HG02970 (cell line): ENCODE measurements at regions not wholly inside any gene's neighbourhood (a gene's known extent, or its start where the extent isn't known, plus 50 kb on each side); places are given as distances from the start of the nearest gene placed in this dataset.
"Not testable (repeated sequence)": the region's sequence is repeated elsewhere in the genome, so short reads cannot be mapped to it uniquely, and the experiment has no call there.

Source experiments
- ATAC-seq: cut with Tn5 transposase; IDR thresholded peaks from one replicate; pipeline ENCODE4 v1.9.1; 2021; ENCODE audit warnings: mild to moderate bottlenecking, moderate library complexity, moderate number of reproducible peaks; ENCODE audit not compliant: unreplicated experiment, low FRiP score

DNA sequence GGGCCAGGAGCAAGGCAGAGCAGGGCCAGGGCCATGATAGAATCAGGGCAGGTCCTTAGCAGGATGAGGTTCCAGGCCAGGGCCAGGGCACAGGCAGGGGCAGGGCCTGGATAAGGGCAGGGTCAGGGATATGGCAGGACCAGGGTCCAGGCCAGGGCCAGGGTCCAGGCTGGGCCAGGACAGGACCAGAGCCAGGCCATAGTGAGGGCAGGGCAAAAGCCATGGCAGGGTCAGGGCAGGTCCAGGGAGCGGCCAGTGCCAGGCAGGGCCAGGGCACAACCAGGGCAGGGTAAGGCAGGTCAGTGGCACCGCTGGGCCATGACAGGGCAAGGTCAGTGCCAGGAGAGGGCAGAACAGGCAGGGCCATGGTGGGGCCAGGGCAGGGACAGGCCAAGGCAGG is 152.2 kb downstream of the LIPI start:
- no peak for ATAC-seq

DNA sequence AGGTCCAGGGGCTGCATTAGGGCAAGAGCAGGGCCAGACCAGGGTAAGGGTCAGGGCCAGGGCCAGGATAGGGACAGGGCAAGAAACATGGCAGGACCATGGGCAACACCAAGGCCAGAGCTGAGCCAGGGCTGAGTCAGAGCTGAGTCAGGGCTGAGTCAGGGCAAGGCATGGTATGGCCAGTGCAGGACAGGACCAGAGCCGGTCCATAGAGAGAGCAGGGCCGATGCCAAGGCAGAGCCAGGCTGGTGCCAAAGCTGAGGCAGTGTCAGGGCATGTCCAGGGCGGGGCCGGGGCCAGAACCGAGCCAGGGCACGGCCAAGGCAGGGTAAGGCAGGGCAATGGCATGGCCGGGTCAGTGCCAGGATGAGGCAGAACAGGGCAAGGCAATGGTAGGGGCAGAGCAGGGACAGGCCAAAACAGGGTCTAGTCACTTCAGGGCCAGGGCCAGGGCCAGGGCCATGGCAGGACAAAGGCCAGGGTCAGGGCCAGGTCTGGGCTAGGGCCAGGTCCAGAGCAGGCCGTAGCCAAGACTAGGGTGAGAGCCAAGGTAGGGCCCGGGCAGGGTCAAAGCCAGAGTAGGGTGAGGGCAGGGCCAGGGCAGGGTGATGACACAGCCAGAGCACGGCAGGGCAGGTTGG is 152.8 kb downstream of the LIPI start:
- not testable (repeated sequence) for ATAC-seq

DNA sequence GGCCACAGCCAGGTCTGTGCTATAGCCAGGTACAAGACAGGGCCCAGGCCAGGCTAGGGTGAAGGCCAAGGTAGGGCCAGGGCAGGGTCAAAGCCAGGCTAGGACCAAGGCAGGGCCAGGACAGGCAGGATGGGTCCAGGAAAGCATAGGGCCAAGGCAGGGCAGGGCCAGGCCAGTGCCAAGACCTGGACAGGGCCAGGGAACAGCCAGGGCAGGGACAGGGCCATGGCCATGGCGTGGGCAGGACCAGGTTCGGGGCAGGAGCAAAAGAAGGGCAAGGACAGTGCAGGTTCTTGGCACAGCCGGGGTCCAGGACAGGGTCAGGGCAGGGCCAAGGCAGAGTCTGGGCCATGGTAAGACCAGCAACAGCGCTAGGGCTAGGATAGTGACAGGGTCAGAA is 153.4 kb downstream of the LIPI start:
- no peak for ATAC-seq

DNA sequence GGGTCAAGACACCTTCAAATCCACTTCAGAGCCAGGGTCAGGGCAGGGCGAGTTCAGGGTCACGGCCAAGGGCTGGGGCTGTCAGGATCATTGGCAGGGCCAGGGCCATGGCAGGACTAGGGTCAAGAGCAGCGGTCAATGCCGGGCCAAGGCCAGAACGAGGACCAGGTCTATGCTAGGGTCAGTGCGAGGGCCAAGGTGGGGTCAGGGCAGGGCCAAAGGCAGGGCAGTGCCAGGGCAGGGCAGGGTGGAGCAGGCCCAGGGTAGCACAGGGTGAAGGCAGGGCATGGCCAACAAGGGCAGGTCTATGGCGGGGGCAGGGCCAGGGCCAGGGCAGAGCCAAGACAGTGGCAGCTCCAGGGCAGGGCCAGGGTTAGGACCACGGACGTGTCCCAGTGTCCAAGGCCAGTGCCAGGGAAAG is 154.0 kb downstream of the LIPI start:
- ATAC-seq, result no peak

DNA sequence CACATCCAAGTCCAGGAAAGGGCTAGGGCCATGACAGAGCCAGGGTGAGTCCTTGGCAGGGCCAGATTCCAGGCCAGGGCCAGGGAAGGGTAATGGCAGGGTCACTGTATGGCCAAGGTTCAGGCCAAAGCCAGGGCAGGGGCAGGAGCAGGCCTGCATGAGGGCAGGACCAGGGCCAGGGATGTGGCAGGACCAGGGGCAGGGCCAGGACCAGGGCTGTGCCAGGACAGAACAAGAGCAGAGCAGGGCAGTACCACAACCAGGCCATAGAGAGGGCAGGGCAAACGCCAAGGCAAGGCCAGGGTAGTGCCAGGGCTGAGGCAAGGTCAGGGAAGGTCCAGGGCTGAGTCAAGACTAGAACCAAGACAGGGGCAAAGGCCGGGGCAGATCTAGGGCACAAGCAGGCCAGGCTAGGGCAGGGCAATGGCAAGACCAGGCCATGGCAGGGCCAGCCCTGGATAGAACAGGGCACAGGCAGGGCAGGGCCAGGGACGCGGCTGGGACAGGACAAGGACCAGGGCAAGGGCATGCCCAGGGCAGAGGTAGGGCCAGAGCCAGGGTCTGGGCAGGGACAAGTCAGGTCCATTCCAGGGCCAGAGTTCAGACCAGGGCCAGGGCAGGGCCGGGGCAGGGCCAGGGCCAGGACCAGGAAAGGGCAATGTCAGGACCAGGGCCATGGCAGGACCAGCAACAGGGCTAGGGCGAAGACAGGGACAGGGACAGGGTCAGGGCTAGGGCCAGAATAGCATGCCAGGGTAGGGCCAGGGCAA is 154.8 kb downstream of the LIPI start:
- ATAC-seq, result not testable (repeated sequence)

DNA sequence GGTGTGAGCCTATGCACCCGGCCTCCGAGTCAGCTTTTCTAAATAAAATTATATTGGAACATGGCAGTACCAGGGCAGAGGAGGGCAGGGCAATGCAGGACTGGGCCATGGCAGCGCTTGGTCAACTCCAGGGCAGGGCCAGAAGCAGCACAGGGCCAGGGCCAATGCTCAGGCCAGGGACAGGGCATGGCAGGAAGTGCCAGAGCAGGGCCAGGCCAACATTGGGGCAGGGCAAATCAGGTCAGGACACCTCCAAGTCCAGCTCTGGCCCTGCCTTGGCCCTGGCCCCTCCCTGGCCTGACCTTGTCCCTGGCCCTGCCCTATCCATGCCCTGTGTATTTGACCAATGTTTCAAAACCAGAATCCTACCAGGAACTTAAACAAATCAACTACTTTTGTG is 156.1 kb downstream of the LIPI start:
- no peak for ATAC-seq

DNA sequence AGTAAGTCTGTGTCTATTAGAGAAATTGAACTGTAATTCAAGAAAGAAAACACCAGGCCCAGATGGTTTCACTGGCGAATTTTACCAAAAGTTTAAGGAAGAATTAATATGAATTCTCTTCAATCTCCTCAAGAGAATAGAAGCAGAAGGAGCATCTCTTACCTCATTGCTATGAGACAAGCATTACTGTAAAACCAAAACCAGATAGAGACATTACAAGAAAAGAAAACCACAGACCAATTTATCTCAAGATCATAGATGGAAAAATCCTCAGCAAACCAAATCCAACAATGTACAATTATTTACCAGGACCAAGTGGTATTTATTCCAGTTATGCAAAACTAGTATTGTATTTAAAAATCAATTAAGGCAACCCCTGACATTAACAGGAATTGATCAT is 160.6 kb downstream of the LIPI start:
- ATAC-seq, result no peak

DNA sequence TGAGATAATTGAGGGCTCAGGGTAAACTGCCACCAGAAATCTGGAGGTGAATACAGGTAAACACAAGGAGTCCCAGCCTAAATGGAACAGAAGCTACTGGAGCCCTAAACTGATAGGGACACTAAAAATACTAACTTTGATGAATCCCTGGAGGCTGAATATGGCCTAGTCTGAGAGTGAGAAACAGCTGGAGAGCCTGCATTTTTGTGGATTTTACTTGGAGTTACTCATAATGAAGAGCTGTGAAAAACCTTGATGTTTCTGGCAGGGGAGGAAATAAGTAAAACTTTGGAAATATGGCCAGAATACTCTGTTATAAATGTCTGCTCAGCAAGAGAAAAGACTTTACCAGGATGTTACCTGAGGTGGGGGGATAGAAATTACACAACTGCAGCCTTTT is 164.4 kb downstream of the LIPI start:
- no peak for ATAC-seq

DNA sequence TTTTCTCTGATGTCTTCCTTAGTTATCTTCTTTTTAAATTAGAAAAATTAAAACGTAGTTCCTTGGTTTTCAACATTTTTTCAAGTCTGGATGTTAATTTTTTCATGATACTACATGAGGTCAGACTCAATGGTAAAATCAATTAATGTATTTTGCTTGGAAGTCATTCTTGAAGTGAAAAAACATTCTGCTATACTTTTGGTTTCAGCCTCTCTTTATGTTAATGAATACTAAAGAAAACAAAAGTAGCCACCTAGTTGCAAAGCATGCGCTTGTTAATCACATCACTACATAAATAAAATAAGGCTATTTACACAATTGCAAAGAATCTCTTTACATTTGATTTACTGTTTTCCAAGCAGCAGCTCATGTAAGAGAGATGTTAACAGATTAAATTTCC is 170.4 kb downstream of the LIPI start:
- no peak for ATAC-seq

DNA sequence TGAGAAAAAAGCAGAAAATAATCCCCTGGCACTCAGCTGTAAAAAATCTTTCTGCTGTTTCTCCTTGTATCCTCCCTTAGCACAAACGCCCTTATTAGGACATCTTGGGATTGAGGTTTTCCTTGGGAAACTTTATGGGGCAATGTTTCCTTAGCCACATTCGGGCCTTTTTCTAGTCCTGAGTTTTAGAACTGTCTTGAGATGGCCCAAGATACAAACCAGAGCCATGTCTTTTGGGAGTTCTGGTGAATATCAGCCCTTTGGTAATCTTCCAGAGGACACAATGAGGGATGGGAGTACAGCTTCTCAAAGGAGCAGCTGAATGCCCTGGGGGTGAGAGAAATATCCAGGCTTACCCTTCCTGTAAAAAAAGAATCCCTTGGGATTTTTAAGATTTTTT is 182.1 kb downstream of the LIPI start:
- ATAC-seq, result not testable (repeated sequence)

DNA sequence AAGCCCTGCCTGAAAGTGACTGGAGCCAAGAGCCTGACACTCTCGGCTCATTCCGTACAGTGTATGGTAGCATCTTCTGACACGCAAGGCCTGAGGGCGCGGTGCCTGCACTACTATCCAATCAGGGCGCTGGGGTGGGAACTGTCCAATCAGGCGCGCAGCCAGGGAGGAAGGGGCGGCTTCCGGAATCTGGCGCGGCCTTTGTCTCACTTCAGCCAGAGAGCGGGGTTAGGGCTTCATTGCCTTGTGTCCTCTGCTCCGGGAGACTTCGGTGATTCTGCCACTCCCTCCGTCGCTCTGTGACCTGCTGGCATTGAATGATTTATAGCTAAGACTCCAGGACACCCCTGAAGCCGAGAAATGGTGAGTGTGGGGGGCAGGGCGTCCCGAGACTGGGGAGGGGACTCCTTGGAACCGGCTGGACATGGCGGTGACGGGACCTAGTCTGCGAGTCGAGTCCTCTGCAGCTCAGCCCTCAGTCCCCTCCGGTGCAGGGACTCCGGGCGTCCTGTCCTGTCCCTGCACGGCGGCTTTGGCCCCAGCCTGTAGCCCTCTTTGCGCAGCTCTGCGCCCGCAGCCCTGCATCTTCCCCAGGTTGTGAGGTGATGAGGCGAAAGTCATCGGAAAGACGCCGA is 183.4 kb downstream of the LIPI start:
- peak; percentile 100 for ATAC-seq

DNA sequence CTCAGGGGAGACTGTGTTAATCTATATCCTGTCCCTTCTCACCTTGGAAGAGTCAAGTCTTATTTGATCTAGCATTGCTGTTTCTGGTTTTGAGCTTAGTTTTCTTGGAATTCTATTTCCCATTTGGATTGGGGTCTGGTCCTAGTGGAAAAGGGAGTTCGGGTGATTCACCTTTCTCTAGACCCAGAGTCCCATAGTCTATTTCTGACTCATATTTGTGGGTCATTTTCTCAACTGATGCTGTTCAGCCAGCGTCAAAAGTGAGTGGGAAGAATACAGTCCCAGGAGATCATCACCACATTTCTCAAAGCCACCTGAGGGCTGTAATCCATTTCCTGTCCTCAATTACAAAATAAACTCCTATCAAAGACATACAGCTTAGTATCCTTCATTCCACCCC is 190.6 kb downstream of the LIPI start:
- ATAC-seq, result not testable (repeated sequence)

DNA sequence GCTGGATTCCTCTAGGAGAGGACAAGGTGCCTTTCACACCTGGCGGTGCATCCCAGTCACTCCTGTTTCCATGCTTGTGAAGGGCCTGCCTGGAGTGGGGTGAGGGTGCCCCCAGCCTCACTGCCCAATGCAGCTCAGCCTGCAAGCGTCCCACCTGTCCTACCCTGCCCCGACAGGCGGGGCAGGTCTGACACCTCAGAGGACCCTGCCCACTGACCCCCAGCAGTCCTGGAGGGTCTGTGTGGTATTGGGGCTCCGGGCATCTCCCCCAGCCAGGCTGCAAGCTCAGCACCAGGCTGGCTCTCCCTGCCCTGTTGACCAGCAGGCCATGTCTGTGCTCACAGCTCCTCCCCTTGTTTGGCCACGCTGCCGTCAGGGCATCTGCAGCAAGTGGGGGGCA is 194.9 kb downstream of the LIPI start:
- not testable (repeated sequence) for ATAC-seq

DNA sequence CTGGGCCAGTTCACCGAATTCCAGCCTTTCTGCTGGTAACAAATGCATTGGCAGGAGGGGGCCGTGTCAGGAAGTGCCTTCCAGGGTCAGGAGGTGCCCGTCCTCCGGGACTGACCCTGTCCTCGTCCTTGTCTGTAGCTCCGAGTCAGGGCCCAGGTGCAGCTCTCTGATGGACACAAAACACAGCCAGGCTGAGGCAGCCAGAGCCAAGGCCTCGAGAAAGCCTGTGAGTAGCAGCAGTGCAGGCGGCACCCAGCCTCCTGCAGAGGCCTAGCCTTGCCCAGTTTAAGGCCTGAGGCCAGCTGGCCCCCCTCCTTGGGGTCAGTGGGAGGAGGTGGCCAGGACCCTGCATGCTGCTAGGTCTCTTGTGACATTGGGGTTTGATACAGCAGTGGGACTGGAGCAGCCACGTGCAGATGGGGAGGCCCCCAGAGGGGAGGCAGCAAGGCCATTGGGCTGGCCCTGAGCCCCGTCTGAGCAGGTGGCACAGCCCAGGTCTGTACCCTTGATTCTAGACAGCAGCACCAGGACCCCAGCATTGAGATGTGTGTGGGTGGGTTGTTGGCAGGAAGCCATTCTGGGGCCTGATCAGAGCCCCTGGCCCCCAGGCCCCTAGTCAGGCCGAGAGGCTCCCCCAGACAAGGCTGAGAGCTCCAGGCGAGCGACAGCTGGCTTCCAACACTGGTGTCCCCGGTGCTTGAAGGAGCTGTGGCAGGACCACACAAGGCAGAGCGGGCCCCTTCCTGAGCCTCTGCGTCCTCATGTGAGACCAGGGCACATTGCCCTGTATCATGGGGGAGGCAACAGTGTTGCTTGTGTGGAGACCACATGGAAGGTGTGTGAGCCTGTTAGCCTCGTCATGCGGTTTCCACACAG is 196.9 kb downstream of the LIPI start:
- ATAC-seq, result not testable (repeated sequence)

DNA sequence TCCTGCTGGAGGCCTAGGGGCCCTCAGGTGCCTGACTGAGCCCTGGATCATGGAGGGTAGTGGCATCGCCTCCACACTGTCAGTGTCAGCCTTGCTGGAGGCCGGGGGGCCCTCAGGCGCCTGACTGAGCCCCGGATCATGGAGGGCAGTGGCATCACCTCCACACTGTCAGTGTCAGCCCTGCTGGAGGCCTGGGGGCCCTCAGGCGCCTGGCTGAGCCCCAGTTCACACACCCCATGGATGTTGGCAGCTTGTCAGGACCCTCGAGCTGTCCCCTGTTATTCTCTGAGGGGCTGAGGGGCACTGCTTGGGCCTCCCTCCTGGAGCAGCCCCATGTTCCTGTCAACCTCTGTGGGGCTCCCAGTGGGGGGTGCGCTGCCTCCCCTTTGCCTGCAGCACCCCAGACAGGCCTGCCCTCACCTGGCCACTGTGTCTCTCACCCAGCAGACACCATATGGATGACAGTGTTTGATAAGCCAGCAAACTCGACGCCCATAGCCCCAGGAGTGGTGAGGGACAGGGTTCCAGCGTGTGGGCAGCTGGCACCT is 197.6 kb downstream of the LIPI start:
- no peak for ATAC-seq

DNA sequence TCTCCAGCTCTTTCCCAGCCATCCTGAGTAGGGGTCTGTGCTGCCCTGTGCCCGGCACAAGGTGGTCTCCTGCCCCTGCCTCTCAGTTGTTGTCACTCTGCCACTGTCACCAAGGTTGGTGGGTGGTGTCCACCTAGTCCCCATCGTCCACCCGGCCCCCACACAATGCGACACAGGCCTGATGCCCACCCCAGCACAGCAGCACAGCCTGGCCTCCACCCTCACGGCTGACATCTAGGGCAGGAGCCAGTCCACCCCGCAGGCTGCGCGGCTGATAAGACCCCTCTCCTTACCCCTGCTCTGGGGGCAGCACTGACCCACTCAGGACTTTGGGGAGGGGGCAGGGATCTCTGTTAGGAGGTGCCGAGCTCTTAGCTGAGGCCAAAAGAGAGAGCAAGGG is 198.3 kb downstream of the LIPI start:
- no peak for ATAC-seq

DNA sequence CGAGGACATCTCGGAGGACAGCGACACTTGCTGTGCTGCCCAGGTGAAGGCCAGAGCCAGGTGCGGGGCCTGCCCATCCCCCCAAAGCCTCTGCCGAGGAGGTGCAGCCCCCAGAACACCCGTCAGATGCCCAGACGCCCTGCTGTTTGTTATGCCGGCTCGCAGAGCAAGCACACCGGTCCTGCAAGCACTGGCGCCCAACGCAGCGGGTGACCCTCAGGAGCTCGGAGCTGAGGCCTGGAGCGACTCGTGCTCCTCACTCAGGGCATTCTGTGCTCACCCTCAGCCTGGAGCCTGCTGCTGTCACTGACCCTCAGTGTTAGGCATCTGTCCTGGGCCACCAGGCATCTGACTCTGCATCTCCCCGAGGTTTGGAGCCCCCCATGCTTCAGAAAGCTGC is 199.0 kb downstream of the LIPI start:
- not testable (repeated sequence) for ATAC-seq

DNA sequence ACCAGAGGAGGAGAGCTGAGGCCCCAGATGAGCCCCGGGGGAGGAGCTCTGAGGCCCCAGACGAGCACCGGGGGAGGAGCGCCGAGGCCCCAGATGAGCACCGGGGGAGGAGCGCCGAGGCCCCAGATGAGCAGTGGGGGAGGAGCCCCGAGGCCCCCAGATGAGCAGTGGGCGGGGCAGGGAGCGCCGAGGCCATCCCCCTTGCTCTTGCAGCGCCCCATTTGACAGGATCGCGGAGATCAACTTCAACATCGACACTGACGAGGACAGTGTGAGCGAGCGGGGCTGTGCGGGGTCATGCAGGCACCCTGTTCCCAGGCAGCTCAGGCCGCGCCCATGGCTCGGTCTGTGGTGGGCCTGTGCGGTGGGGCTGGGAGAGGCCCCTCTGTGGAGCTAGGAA is 199.6 kb downstream of the LIPI start:
- not testable (repeated sequence) for ATAC-seq

DNA sequence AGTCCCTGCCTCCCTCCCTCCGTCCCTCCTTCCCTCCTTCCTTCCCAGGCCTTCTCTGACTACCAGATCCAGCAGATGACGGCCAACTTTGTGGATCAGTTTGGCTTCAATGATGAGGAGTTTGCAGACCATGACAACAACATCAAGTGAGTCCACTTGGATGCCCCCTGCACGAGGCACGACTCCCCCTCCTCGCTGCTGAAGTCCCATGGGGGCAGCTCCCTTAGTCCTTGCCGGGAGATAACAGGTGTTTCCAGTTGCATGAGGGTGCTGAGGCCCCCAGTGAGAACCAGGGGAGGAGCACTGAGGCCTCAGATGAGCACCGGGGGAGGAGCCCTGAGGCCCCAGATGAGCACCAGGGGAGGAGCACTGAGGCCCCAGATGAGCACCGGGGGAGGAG is 200.0 kb downstream of the LIPI start:
- ATAC-seq, result no peak

DNA sequence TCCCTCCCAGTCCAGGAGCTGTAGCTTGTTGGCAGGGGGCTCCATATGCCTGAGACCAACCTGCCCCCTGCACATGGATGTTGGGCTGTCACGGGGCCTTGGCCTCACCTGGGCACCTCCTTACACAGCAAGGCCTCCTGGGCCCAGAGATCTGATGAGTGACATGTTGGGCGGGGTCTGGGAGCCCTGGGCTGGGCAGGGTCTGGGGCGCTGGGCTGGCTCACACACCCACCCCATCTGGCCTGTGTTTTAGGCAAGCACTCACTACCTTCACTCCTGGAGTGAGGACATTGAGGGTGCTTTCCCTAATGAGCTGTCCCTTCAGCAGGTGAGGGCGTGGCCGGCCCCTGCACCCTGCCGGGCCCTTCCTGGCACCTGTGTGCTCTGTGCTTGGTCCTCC is 200.8 kb downstream of the LIPI start:
- ATAC-seq, result not testable (repeated sequence)
